ENCODE measurements at regions not wholly inside any gene's neighbourhood (a gene's known extent, or its start where the extent isn't known, plus 50 kb on each side); places are given as distances from the start of the nearest gene placed in this dataset.

DNA sequence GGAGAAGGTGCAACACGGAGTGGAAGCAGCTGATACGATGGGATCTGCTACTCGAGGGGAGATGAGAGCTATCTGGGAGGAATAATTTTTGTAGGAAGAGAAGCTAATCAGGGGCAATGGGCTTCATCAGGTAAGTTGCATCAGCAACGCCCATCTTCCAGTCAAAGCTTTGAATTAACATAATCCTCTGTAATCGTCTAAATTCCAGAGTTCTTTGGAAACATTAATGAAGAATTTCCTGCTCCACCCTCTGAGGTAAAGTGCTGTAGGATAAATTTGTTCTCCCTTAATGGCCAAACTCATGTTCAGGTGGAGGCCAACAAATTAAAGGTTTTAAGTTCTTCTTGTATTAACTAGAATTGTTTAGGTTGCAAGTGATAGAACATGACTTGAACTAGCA lies 94.0 kb upstream of the KAZN start:
- TF ChIP-seq, protein P1, sequence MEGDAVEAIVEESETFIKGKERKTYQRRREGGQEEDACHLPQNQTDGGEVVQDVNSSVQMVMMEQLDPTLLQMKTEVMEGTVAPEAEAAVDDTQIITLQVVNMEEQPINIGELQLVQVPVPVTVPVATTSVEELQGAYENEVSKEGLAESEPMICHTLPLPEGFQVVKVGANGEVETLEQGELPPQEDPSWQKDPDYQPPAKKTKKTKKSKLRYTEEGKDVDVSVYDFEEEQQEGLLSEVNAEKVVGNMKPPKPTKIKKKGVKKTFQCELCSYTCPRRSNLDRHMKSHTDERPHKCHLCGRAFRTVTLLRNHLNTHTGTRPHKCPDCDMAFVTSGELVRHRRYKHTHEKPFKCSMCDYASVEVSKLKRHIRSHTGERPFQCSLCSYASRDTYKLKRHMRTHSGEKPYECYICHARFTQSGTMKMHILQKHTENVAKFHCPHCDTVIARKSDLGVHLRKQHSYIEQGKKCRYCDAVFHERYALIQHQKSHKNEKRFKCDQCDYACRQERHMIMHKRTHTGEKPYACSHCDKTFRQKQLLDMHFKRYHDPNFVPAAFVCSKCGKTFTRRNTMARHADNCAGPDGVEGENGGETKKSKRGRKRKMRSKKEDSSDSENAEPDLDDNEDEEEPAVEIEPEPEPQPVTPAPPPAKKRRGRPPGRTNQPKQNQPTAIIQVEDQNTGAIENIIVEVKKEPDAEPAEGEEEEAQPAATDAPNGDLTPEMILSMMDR (IDR thresholded peaks at IDR 0.05; ENCODE audit: low read depth, low read length, missing control alignments), result no peak

DNA sequence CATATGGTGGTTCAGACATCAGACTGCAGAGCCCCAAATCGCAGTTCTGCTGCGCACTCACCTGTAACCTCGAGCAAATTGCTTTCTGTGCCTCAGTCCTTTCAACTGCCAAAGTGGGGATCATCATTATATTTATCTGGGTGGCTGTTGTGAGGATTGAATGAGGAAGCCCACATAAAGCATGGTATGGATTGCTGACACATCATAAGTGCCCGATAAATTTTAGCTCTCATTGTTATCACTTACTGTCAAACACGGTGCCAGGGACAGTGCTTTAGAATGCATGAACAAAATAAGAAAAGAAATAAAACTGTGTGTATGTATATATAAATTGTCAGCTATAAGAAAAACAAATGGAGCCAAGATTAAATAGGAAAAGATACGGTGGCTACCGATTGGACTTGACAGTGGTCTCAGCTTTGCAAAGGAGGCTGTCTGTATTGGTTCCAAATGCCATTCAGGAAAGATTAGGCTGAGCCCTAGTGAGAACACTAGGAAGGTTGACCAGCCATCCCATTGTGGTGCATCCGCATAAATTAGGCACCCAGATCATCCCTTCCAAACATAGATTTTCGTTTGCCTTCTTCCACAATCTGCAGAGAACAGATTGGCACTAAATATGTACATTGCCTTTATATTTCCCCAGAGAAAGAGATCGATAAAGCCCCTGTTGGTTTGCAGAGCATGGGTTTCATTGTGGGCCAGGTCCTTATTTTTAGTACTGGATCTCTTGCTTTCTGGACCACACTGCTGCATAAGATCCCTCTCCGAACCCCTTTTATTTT lies 91.8 kb upstream of the KAZN start:
- no peak for DNase-seq (ENCODE audit: extremely low read depth, low read depth)
- TF ChIP-seq, protein P1 (IDR thresholded peaks at IDR 0.05; ENCODE audit: low read depth, low read length, missing control alignments), result no peak
- H3K4me3 ChIP-seq (replicated peaks; ENCODE audit: low read depth, low read length), result no peak overlapping the region

More for the DNA sequence above, 94.0 kb upstream of the KAZN start:
- DNase-seq (ENCODE audit: extremely low read depth, low read depth), result no peak
- no peak overlapping the region for H3K4me3 ChIP-seq (replicated peaks; ENCODE audit: low read depth, low read length)

DNA sequence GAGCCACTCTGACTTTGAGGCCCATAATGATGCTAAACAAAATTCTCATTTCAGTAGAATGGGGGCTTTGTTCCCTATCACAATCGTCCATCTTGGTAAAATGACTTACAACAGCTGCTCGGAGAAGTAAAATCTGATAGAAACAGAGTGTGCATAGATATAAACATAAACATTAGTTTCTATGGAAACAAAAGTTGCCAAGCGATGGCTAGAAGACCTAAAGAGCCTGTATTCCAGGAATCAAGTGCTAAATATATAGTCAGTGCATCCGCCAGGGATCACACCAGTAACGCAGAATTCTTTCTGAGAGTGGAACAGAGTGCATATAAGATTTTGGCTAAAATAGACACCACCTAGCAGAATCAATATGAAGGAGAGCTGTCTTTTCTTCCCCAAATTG lies 91.2 kb upstream of the KAZN start:
- DNase-seq (ENCODE audit: extremely low read depth, low read depth), result no peak
- TF ChIP-seq, protein P1 (IDR thresholded peaks at IDR 0.05; ENCODE audit: low read depth, low read length, missing control alignments), result no peak
- H3K4me3 ChIP-seq (replicated peaks; ENCODE audit: low read depth, low read length), result no peak overlapping the region

GRCh38 chr1:14508613-14509012 lies 89.9 kb upstream of the KAZN start:
- H3K4me3 ChIP-seq (replicated peaks; ENCODE audit: low read depth, low read length), result no peak overlapping the region
- TF ChIP-seq, protein P1 (IDR thresholded peaks at IDR 0.05; ENCODE audit: low read depth, low read length, missing control alignments), result no peak

GRCh38 chr1:14511166-14511680 lies 87.3 kb upstream of the KAZN start:
- no peak overlapping the region for H3K4me3 ChIP-seq (replicated peaks; ENCODE audit: low read depth, low read length)
- TF ChIP-seq, protein P1 (IDR thresholded peaks at IDR 0.05; ENCODE audit: low read depth, low read length, missing control alignments), result no peak
- no peak for DNase-seq (ENCODE audit: extremely low read depth, low read depth)

More at GRCh38 chr1:14508613-14509012, 89.9 kb upstream of the KAZN start:
- DNase-seq (ENCODE audit: extremely low read depth, low read depth), result no peak

- TF ChIP-seq, protein P1 (IDR thresholded peaks at IDR 0.05; ENCODE audit: low read depth, low read length, missing control alignments), result no peak
- H3K4me3 ChIP-seq (replicated peaks; ENCODE audit: low read depth, low read length), result no peak overlapping the region
- no peak for DNase-seq (ENCODE audit: extremely low read depth, low read depth)
Observed at GRCh38 chr1:14511796-14512585, 86.5 kb upstream of the KAZN start.
